ENCODE measurements at regions not wholly inside any gene's neighbourhood (a gene's known extent, or its start where the extent isn't known, plus 50 kb on each side); places are given as distances from the start of the nearest gene placed in this dataset.

GRCh38 chr3:5444253-5444652, 256.7 kb downstream of the EDEM1 start:
- ChIA-PET CTCF (ENCODE audit: low intra/inter-chr PET ratio, low total read pairs) (no interaction called here), POLR2A (no interaction called here)
- Histone ChIP-seq H3K4me2 (ENCODE audit: low read depth, low read length) (no peak overlapping the region), H3K9ac (ENCODE audit: insufficient read depth, low read depth, low read length) (no peak overlapping the region), H3K4me1 (ENCODE audit: insufficient read depth, low read length) (no peaks in the 10 kb centered on the region), H3K79me2 (ENCODE audit: insufficient read depth, low read length) (no peaks in the 10 kb centered on the region), H3K27ac (ENCODE audit: extremely low read length, insufficient read depth, low read length) (no peak overlapping the region), H3K27me3 (ENCODE audit: control insufficient read depth in 1 of 2, insufficient read depth in 2 of 2, low read length in 2 of 2) (no peaks in the 10 kb centered on the region), H4K20me1 (ENCODE audit: insufficient read depth, low read length) (no peaks in the 10 kb centered on the region), H3K9me3 (ENCODE audit: low read length) (no peaks in the 10 kb centered on the region), H2AFZ (ENCODE audit: low read length) (no peak overlapping the region), H3K36me3 (replicated peaks in 1 of 2; ENCODE audit: control insufficient read depth in 1 of 2, insufficient read depth in 2 of 2, low read length in 2 of 2) (no peaks in the 10 kb centered on the region), H3K4me3 (replicated peaks in 1 of 3; ENCODE audit: insufficient read depth in 1 of 3, low read depth in 2 of 3, low read length in 3 of 3) (no peak overlapping the region)
- in situ Hi-C loops (cut with HindIII; ENCODE audit: extremely low pct_ligation_motif_present, low pct_unique_long_range_greater_than_20kb) (no loop called here), intact Hi-C loops (cut with micrococcal nuclease; ENCODE audit: unreplicated experiment) (no loop called here)
- BruUV-seq (replicated peaks) = no TSS peak
- WGBS (ENCODE audit: low lambda C conversion rate) = 5% methylated on average over 2 of the region's 2 CpGs
- TF ChIP-seq AKAP8 (CRISPR knock-in tag; IDR thresholded peaks at IDR 0.05) = no peak
- no peak for FAIRE-seq
- DNase-seq (ENCODE audit: low spot score) = no peak
- no peak for ATAC-seq

- DNase-seq (ENCODE audit: low spot score) = no peak
- Histone ChIP-seq H3K79me2 (ENCODE audit: insufficient read depth, low read length) (no peaks in the 10 kb centered on the region), H3K27me3 (ENCODE audit: control insufficient read depth in 1 of 2, insufficient read depth in 2 of 2, low read length in 2 of 2) (no peaks in the 10 kb centered on the region), H3K4me2 (ENCODE audit: low read depth, low read length) (no peak overlapping the region), H3K36me3 (replicated peaks in 1 of 2; ENCODE audit: control insufficient read depth in 1 of 2, insufficient read depth in 2 of 2, low read length in 2 of 2) (no peaks in the 10 kb centered on the region), H2AFZ (ENCODE audit: low read length) (no peak overlapping the region), H4K20me1 (ENCODE audit: insufficient read depth, low read length) (no peaks in the 10 kb centered on the region), H3K9me3 (ENCODE audit: low read length) (no peaks in the 10 kb centered on the region), H3K4me1 (ENCODE audit: insufficient read depth, low read length) (no peaks in the 10 kb centered on the region), H3K4me3 (replicated peaks in 1 of 3; ENCODE audit: insufficient read depth in 1 of 3, low read depth in 2 of 3, low read length in 3 of 3) (no peak overlapping the region), H3K9ac (ENCODE audit: insufficient read depth, low read depth, low read length) (no peak overlapping the region), H3K27ac (ENCODE audit: extremely low read length, insufficient read depth, low read length) (no peak overlapping the region)
- ChIA-PET CTCF (ENCODE audit: low intra/inter-chr PET ratio, low total read pairs) (no interaction called here), POLR2A (no interaction called here)
- TF ChIP-seq PRDM15 (CRISPR knock-in tag; IDR thresholded peaks at IDR 0.05) (no peak), REL (CRISPR knock-in tag; conservative IDR thresholded peaks at IDR 0.05) (no peak), RORA (CRISPR knock-in tag; IDR thresholded peaks at IDR 0.05) (no peak), ZFP37 (CRISPR knock-in tag; IDR thresholded peaks at IDR 0.05; ENCODE audit: borderline replicate concordance) (no peak), CBFB (CRISPR knock-in tag; IDR thresholded peaks at IDR 0.05) (no peak), HIVEP1 (CRISPR knock-in tag; IDR thresholded peaks at IDR 0.05) (no peak), ZNF703 (CRISPR knock-in tag; IDR thresholded peaks at IDR 0.05; ENCODE audit: borderline replicate concordance) (no peak), HDAC1 (CRISPR knock-in tag; IDR thresholded peaks at IDR 0.05) (no peak)
- no peak for FAIRE-seq
- 10% methylated on average over 5 of the region's 5 CpGs for WGBS (ENCODE audit: low lambda C conversion rate)
- in situ Hi-C loops (cut with HindIII; ENCODE audit: extremely low pct_ligation_motif_present, low pct_unique_long_range_greater_than_20kb) (no loop called here), intact Hi-C loops (cut with micrococcal nuclease; ENCODE audit: unreplicated experiment) (no loop called here)
- ATAC-seq = no peak
- no TSS peak for BruUV-seq (replicated peaks)
Measured at GRCh38 chr3:5445676-5446201, 258.2 kb downstream of the EDEM1 start.
